IMR-90 (cell line): ENCODE measurements at regions not wholly inside any gene's neighbourhood (a gene's known extent, or its start where the extent isn't known, plus 50 kb on each side); places are given as distances from the start of the nearest gene placed in this dataset.

Experiments
- ATAC-seq: fragments of 200-7000 bp; cut with Tn5 transposase; 2 replicates; pipeline ENCODE4 v1.9.1; 2020; ENCODE audit warnings: low read depth, mild to moderate bottlenecking, moderate library complexity
- BruUV-seq: library from RNA; stranded (reverse); fragments of 400-500 nt; replicated peaks from 2 replicates; lab custom pipeline; 2021; lab: Mats Ljungman, UMichigan
- CTCF ChIA-PET: fragments of 300-600 bp; formaldehyde crosslinking; extraction: SDS; loops from one replicate; lab custom pipeline; 2021; ENCODE audit warnings: antibody characterized with exemption; lab: Yijun Ruan, JAX
- POLR2A ChIA-PET: fragments of 300-600 bp; sonication (Branson Sonifier 250); formaldehyde crosslinking; loops from one replicate; lab custom pipeline; 2022; ENCODE audit warnings: antibody characterized with exemption; ENCODE audit not compliant: unreplicated experiment; lab: Charles Lee
- DNase-seq: peaks from one replicate; pipeline ENCODE4 v3.0.0; 2013
- H2AFZ ChIP-seq: replicated peaks from 2 replicates; pipeline ENCODE3; 2013; ENCODE audit warnings: low read length, mild to moderate bottlenecking; ENCODE audit not compliant: poor library complexity
- H2AK5ac ChIP-seq: 2 replicates; pipeline ENCODE4 v1.6.1; 2013; ENCODE audit warnings: low read depth, low read length, inconsistent platforms
- H2AK9ac ChIP-seq: replicated peaks from 2 replicates; pipeline ENCODE3; 2013; ENCODE audit warnings: mild to moderate bottlenecking, low read depth, low read length, moderate library complexity; ENCODE audit not compliant: poor library complexity
- H2BK120ac ChIP-seq: 2 replicates; pipeline ENCODE4 v1.6.1; 2013; ENCODE audit warnings: low read depth, low read length, inconsistent platforms
- H2BK15ac ChIP-seq: 3 replicates; pipeline ENCODE4 v1.6.1; 2013; ENCODE audit warnings: low read depth, low read length, inconsistent platforms
- H2BK20ac ChIP-seq: 2 replicates; pipeline ENCODE4 v1.6.1; 2013; ENCODE audit warnings: low read depth, mild to moderate bottlenecking, inconsistent platforms, low read length, moderate library complexity
- H2BK5ac ChIP-seq: 2 replicates; pipeline ENCODE4 v1.6.1; 2013; ENCODE audit warnings: mild to moderate bottlenecking, low read depth, low read length, inconsistent platforms; ENCODE audit not compliant: poor library complexity, severe bottlenecking
- H3K14ac ChIP-seq: replicated peaks from 2 replicates; pipeline ENCODE4 v1.6.1; 2013; ENCODE audit warnings: low read depth, low read length, inconsistent platforms
- H3K18ac ChIP-seq: 2 replicates; pipeline ENCODE4 v1.6.1; 2013; ENCODE audit warnings: low read depth, low read length, control low read depth
- H3K23ac ChIP-seq: 2 replicates; pipeline ENCODE4 v1.6.1; 2013; ENCODE audit warnings: low read depth, low read length, inconsistent platforms
- H3K27ac ChIP-seq: 2 replicates; pipeline ENCODE4 v1.5.1; 2013; ENCODE audit warnings: mild to moderate bottlenecking, control low read depth, low read length; ENCODE audit not compliant: insufficient read depth
- H3K27me3 ChIP-seq: 2 replicates; pipeline ENCODE4 v1.6.1; 2013; ENCODE audit warnings: low read length; ENCODE audit not compliant: control insufficient read depth, insufficient read depth
- H3K36me3 ChIP-seq: 2 replicates; pipeline ENCODE4 v1.6.1; 2013; ENCODE audit warnings: low read length, mixed read lengths; ENCODE audit not compliant: control insufficient read depth, insufficient read depth
- H3K4ac ChIP-seq: 2 replicates; pipeline ENCODE4 v1.6.1; 2013; ENCODE audit warnings: low read depth, low read length, inconsistent platforms
- H3K4me1 ChIP-seq: 2 replicates; pipeline ENCODE4 v1.6.1; 2013; ENCODE audit warnings: low read length, mixed read lengths; ENCODE audit not compliant: control insufficient read depth, insufficient read depth
- H3K4me2 ChIP-seq: 2 replicates; pipeline ENCODE4 v1.6.1; 2013; ENCODE audit warnings: low read depth, mild to moderate bottlenecking, control low read depth, low read length, moderate library complexity
- H3K4me3 ChIP-seq: 2 replicates; pipeline ENCODE4 v1.5.1; 2013; ENCODE audit warnings: low read depth, mild to moderate bottlenecking, control low read depth, low read length, moderate library complexity; ENCODE audit not compliant: insufficient read depth
- H3K56ac ChIP-seq: 2 replicates; pipeline ENCODE4 v1.6.1; 2013; ENCODE audit warnings: low read length, inconsistent platforms; ENCODE audit not compliant: insufficient read depth; ENCODE audit errors: extremely low read depth
- H3K79me1 ChIP-seq, 2 experiments: 2 replicates each; pipeline ENCODE4 v1.6.1; 2013; ENCODE audit warnings: low read length in 2 of 2, inconsistent platforms in 1 of 2, low read depth in 1 of 2
- H3K9ac ChIP-seq: 2 replicates; pipeline ENCODE4 v1.6.1; 2013; ENCODE audit warnings: low read depth, low read length, control low read depth
- H3K9me1 ChIP-seq: 2 replicates; pipeline ENCODE4 v1.6.1; 2013; ENCODE audit warnings: low read length, inconsistent platforms; ENCODE audit not compliant: insufficient read depth
- H3K9me3 ChIP-seq: 2 replicates; pipeline ENCODE4 v1.6.1; 2013; ENCODE audit warnings: low read length; ENCODE audit not compliant: control insufficient read depth, insufficient read depth
- H4K20me1 ChIP-seq: 2 replicates; pipeline ENCODE4 v1.6.1; 2013; ENCODE audit warnings: low read length, inconsistent platforms; ENCODE audit not compliant: insufficient read depth
- H4K5ac ChIP-seq: 2 replicates; pipeline ENCODE4 v1.6.1; 2013; ENCODE audit warnings: mild to moderate bottlenecking, low read depth, low read length, control low read depth
- H4K8ac ChIP-seq, 2 experiments: 2 replicates each; pipeline ENCODE4 v1.6.1; 2013; ENCODE audit warnings: low read depth in 2 of 2, low read length in 2 of 2, control low read depth in 1 of 2, inconsistent platforms in 1 of 2
- H4K91ac ChIP-seq: 2 replicates; pipeline ENCODE4 v1.6.1; 2013; ENCODE audit warnings: low read depth, low read length, inconsistent platforms; ENCODE audit not compliant: insufficient read depth
- BHLHE40 ChIP-seq: fragments of 150-350 bp; IDR thresholded peaks from 2 replicates; pipeline ENCODE4 v1.6.1; 2016; ENCODE audit warnings: mild to moderate bottlenecking, low read depth, low read length
- CEBPB ChIP-seq: IDR thresholded peaks from 2 replicates; pipeline ENCODE4 v1.6.1; 2012; ENCODE audit warnings: low read depth, low read length, improper control_type of control experiment
- CHD1 ChIP-seq: IDR thresholded peaks from 2 replicates; pipeline ENCODE4 v1.6.1; 2012; ENCODE audit warnings: low read depth, low read length, improper control_type of control experiment
- FOS ChIP-seq: fragments of 150-350 bp; IDR thresholded peaks from 2 replicates; pipeline ENCODE4 v1.6.1; 2016; ENCODE audit warnings: low read depth, low read length
- MAFK ChIP-seq: IDR thresholded peaks from 2 replicates; pipeline ENCODE4 v1.6.1; 2012; ENCODE audit warnings: low read depth, low read length, improper control_type of control experiment
- MAZ ChIP-seq: IDR thresholded peaks from 2 replicates; pipeline ENCODE4 v1.6.1; 2012; ENCODE audit warnings: low read depth, mild to moderate bottlenecking, low read length, improper control_type of control experiment, moderate library complexity, borderline replicate concordance
- MXI1 ChIP-seq: IDR thresholded peaks from 2 replicates; pipeline ENCODE4 v1.6.1; 2012; ENCODE audit warnings: low read depth, mild to moderate bottlenecking, low read length, moderate library complexity, borderline replicate concordance
- NFE2L2 ChIP-seq: fragments of 150-350 bp; IDR thresholded peaks from 2 replicates; pipeline ENCODE4 v1.6.1; 2016; ENCODE audit warnings: low read depth, mild to moderate bottlenecking, low read length
- POLR2A ChIP-seq: IDR thresholded peaks from 2 replicates; pipeline ENCODE4 v1.6.1; 2012; ENCODE audit warnings: mild to moderate bottlenecking, low read depth, low read length
- RAD21 ChIP-seq: IDR thresholded peaks from 2 replicates; pipeline ENCODE4 v1.6.1; 2012; ENCODE audit warnings: low read length, improper control_type of control experiment
- RCOR1 ChIP-seq: IDR thresholded peaks from 2 replicates; pipeline ENCODE4 v1.6.1; 2012; ENCODE audit warnings: mild to moderate bottlenecking, low read length, improper control_type of control experiment; ENCODE audit not compliant: insufficient replicate concordance
- RFX5 ChIP-seq: IDR thresholded peaks from 2 replicates; pipeline ENCODE4 v1.8.0; 2012; ENCODE audit warnings: low read depth, mild to moderate bottlenecking, low read length, moderate library complexity
- SMC3 ChIP-seq: fragments of 150-350 bp; IDR thresholded peaks from 2 replicates; pipeline ENCODE4 v1.6.1; 2016; ENCODE audit warnings: low read depth, mild to moderate bottlenecking, antibody characterized with exemption, low read length, moderate library complexity
- WGBS, 2 experiments: methylation state at CpG; one replicate each; pipeline versions ENCODE4 v1.1.5 to v1.1.7; 2013; ENCODE audit warnings: missing lambda C conversion rate in 2 of 2; ENCODE audit not compliant: insufficient read length in 1 of 2; ENCODE audit errors: extremely low coverage in 2 of 2; 5-methylcytosine and 5-hydroxymethylcytosine counted together
- dilution Hi-C: fragments of 300-500 bp; cut with HindIII; formaldehyde crosslinking; loops from one replicate; pipeline ENCODE4 v1.14.3; 2018; ENCODE audit warnings: low sequenced_read_pairs; ENCODE audit not compliant: unreplicated experiment
- in situ Hi-C: fragments of 300-500 bp; cut with MboI; formaldehyde crosslinking; loops from 3 replicates; pipeline ENCODE4 v1.14.3; 2019; ENCODE audit warnings: low sequenced_read_pairs, inconsistent platforms, mixed read lengths
- intact Hi-C: fragments of 100-400 bp; cut with micrococcal nuclease; formaldehyde crosslinking; loops from 2 replicates; pipeline ENCODE4 v1.10.0; 2022
- TF ChIP-seq, protein P1 (sequence below): fragments of 150-350 bp; IDR thresholded peaks from 2 replicates; pipeline ENCODE4 v1.6.1; 2017; ENCODE audit warnings: mild to moderate bottlenecking, antibody characterized with exemption, low read length, low read depth
- TF ChIP-seq, protein P2 (sequence below): conservative IDR thresholded peaks from 2 replicates; pipeline ENCODE4 v1.5.1; 2012; ENCODE audit warnings: mild to moderate bottlenecking, low read depth, low read length, improper control_type of control experiment
- TF ChIP-seq, protein P3 (sequence below): fragments of 150-350 bp; IDR thresholded peaks from 2 replicates; pipeline ENCODE4 v1.6.1; 2016; ENCODE audit warnings: low read depth, mild to moderate bottlenecking, low read length, moderate library complexity, borderline replicate concordance

- Histone ChIP-seq H3K23ac (no peak overlapping the region), H3K4ac (no peak overlapping the region), H3K9me1 (0 out of 2 replicates have a peak, but pooled peaks cover 2% of the 10 kb centered on the region), H2BK120ac (no peak overlapping the region), H4K5ac (no peak overlapping the region), H3K27me3 (peaks cover 49% of the 10 kb centered on the region), H4K91ac (no peak overlapping the region), H2BK20ac (no peak overlapping the region), H3K18ac (no peak overlapping the region), H2AFZ (peak overlapping the region; percentile 58), H3K4me1 (no peaks in the 10 kb centered on the region; the same call in 1 of the 2 replicates), H3K4me3 (no peak overlapping the region), H2BK5ac (peak overlapping the region; percentile 23), H3K14ac (no peak overlapping the region), H2AK9ac (no peak overlapping the region), H3K4me2 (no peak overlapping the region), H4K8ac (no peak overlapping the region), H2BK15ac (no peak overlapping the region), H3K79me1 (no peaks in the 10 kb centered on the region), H3K56ac (no peak overlapping the region), H4K20me1 (no peaks in the 10 kb centered on the region), H3K36me3 (no peaks in the 10 kb centered on the region), H3K9ac (no peak overlapping the region), H3K9me3 (peaks cover 11% of the 10 kb centered on the region), H2AK5ac (no peak overlapping the region), H3K27ac (no peak overlapping the region)
- dilution Hi-C loops = no loop called here
- DNase-seq = no peak
- no TSS peak for BruUV-seq
- no peak for ATAC-seq
- POLR2A ChIA-PET = no interaction called here
- intact Hi-C loops = no loop called here
- WGBS, 2 experiments = 67% methylated on average over 1 of the region's 1 CpG; no CpG with 5 or more reads in 1 of the 2 experiments
- TF ChIP-seq, protein P1, sequence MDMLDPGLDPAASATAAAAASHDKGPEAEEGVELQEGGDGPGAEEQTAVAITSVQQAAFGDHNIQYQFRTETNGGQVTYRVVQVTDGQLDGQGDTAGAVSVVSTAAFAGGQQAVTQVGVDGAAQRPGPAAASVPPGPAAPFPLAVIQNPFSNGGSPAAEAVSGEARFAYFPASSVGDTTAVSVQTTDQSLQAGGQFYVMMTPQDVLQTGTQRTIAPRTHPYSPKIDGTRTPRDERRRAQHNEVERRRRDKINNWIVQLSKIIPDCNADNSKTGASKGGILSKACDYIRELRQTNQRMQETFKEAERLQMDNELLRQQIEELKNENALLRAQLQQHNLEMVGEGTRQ = no peak
- no peak for TF ChIP-seq RCOR1
- TF ChIP-seq, protein P2, sequence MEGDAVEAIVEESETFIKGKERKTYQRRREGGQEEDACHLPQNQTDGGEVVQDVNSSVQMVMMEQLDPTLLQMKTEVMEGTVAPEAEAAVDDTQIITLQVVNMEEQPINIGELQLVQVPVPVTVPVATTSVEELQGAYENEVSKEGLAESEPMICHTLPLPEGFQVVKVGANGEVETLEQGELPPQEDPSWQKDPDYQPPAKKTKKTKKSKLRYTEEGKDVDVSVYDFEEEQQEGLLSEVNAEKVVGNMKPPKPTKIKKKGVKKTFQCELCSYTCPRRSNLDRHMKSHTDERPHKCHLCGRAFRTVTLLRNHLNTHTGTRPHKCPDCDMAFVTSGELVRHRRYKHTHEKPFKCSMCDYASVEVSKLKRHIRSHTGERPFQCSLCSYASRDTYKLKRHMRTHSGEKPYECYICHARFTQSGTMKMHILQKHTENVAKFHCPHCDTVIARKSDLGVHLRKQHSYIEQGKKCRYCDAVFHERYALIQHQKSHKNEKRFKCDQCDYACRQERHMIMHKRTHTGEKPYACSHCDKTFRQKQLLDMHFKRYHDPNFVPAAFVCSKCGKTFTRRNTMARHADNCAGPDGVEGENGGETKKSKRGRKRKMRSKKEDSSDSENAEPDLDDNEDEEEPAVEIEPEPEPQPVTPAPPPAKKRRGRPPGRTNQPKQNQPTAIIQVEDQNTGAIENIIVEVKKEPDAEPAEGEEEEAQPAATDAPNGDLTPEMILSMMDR = no peak
- TF ChIP-seq, protein P3, sequence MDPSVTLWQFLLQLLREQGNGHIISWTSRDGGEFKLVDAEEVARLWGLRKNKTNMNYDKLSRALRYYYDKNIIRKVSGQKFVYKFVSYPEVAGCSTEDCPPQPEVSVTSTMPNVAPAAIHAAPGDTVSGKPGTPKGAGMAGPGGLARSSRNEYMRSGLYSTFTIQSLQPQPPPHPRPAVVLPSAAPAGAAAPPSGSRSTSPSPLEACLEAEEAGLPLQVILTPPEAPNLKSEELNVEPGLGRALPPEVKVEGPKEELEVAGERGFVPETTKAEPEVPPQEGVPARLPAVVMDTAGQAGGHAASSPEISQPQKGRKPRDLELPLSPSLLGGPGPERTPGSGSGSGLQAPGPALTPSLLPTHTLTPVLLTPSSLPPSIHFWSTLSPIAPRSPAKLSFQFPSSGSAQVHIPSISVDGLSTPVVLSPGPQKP = no peak
- TF ChIP-seq MAFK = no peak
- TF ChIP-seq RAD21 = no peak
- no peak for TF ChIP-seq BHLHE40
- TF ChIP-seq RFX5 = no peak
- TF ChIP-seq CHD1 = no peak
- TF ChIP-seq MXI1 = no peak
- TF ChIP-seq MAZ = no peak
- TF ChIP-seq CEBPB = no peak
- TF ChIP-seq NFE2L2 = no peak
- no peak for TF ChIP-seq POLR2A
- no peak for TF ChIP-seq FOS
- TF ChIP-seq SMC3 = no peak
- in situ Hi-C loops = no loop called here
- CTCF ChIA-PET = no interaction called here
Measured at GRCh38 chr4:3665360-3665891, 100.8 kb upstream of the ADRA2C start.
